ENCODE measurements at regions not wholly inside any gene's neighbourhood (a gene's known extent, or its start where the extent isn't known, plus 50 kb on each side); places are given as distances from the start of the nearest gene placed in this dataset.

DNA sequence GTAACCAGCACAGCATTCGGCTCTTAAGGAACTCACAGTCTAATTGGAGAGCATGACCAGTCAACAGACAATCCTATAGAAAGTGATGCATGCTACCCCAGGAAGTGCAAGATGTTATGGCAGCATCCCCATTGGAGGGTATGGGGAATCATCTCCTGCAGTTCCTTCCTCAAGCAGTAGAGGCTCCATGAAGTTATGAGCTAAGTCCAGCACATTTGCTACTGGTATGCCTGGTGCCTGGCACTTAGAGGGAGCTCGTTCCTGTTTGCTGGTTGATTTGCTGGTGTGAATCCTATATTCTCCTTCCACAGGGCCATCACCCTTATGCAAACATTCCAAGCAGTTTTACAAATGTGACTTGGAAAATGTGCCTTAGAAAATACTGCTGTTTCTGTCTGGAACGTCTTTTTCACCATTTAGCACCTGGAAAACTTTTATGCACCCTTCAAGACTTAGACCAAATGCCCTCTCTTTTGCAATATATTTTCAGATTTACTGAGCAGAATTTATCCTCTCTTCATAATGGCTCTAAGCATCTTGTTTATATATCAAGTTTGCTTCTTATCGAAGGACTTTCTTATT, 136.1 kb upstream of the WSCD2 start:
- H3K4me3 ChIP-seq (replicated peaks; ENCODE audit: low read depth, low read length) = no peak overlapping the region
- DNase-seq (ENCODE audit: extremely low read depth, low read depth) = peak; percentile 7
- TF ChIP-seq, protein P1, sequence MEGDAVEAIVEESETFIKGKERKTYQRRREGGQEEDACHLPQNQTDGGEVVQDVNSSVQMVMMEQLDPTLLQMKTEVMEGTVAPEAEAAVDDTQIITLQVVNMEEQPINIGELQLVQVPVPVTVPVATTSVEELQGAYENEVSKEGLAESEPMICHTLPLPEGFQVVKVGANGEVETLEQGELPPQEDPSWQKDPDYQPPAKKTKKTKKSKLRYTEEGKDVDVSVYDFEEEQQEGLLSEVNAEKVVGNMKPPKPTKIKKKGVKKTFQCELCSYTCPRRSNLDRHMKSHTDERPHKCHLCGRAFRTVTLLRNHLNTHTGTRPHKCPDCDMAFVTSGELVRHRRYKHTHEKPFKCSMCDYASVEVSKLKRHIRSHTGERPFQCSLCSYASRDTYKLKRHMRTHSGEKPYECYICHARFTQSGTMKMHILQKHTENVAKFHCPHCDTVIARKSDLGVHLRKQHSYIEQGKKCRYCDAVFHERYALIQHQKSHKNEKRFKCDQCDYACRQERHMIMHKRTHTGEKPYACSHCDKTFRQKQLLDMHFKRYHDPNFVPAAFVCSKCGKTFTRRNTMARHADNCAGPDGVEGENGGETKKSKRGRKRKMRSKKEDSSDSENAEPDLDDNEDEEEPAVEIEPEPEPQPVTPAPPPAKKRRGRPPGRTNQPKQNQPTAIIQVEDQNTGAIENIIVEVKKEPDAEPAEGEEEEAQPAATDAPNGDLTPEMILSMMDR (IDR thresholded peaks at IDR 0.05; ENCODE audit: low read depth, low read length, missing control alignments) = peak; percentile 30

DNA sequence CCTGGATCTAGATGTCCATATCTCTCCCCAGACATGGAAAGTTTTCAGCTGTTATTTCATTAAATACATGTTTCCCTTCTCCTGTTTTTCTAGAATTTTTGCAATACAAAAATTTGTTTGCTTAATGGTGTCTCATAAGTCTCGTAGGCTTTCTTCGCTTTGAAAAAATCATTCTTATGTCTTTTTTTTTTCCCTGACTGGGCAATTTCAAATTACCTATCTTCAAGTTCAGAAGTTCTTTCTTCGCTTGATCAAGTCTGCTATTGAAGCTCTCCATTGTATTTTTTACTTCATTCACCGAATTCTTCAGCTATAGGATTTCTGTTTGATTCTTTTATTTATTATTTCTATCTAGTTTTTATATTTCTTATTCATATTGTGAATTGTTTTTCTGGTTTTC, 130.2 kb upstream of the WSCD2 start:
- TF ChIP-seq, protein P1 (IDR thresholded peaks at IDR 0.05; ENCODE audit: low read depth, low read length, missing control alignments) = no peak
- no peak overlapping the region for H3K4me3 ChIP-seq (replicated peaks; ENCODE audit: low read depth, low read length)
- DNase-seq (ENCODE audit: extremely low read depth, low read depth) = no peak

DNA sequence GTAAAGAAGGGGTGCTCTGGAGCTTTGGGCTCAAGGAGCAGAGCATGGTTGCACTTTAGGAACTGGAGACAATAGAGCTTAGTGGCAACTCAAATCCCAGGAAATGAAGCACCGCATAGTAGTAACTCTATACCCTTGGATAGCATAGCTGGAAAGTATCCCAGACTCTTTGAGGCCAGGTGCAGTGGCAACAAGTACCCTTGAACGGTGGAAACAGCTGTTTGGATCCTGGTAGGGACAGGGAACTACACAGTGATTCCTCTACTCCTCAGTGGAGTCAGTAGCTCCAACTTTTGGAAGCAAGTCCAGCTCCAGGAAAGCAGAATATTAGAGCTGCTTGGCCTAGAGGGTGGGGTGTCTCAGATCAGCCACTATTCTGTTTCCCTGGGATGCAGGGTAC, 129.0 kb upstream of the WSCD2 start:
- TF ChIP-seq, protein P1 (IDR thresholded peaks at IDR 0.05; ENCODE audit: low read depth, low read length, missing control alignments) = no peak
- H3K4me3 ChIP-seq (replicated peaks; ENCODE audit: low read depth, low read length) = no peak overlapping the region
- DNase-seq (ENCODE audit: extremely low read depth, low read depth) = no peak

DNA sequence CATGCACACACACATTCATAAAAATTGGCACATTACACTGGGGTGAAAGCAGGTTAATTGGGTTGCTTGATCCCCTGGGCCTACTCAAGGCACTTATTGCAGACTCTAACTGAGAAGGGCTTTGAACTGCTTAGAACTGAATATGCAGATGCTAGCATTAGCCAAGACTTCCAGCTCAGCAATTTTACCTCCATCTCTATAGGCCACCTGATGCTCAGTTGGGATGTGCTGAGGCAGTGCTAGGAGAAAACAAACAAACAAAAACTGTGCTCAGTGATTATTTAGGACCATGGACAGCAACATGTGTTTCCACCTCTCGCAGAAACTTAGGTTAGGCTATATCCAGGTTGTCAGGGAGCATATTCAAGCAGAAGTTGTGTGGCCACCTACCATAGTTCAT, 124.8 kb upstream of the WSCD2 start:
- TF ChIP-seq, protein P1 (IDR thresholded peaks at IDR 0.05; ENCODE audit: low read depth, low read length, missing control alignments) = no peak
- DNase-seq (ENCODE audit: extremely low read depth, low read depth) = no peak
- no peak overlapping the region for H3K4me3 ChIP-seq (replicated peaks; ENCODE audit: low read depth, low read length)

DNA sequence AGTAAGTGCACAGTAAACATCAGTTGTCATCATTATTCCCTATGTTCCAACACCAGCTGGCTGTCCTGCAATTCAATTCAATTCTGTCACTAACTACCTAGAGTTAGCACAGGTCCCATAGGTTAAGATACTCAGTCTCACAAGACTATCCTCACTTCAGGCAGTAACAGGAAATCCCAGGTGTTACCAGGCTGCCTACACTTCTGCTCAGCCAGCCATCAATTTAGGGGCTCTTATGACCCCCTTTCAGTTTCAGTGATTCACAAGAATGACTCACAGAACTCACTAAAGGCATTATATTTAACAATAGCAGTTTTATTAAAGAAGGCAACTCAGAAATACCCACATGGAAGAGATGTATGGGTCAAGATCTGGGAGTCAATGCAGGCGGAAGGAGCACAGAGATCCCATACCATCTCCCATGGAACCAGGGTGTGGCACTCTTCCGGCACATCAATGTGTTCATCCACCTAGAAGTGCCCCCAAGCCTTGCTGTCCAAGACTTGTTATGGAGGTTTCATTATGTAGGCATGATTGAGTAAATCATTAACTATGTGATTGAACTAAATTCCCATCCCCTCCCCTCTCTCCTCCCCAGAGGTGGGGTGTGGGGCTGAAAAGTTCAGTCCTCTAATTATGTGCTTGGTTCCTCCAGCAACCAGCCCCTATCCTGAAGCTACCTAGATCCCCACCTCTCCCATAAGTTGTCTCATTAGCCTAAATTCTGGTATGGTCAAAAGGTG, 120.8 kb upstream of the WSCD2 start:
- no peak for DNase-seq (ENCODE audit: extremely low read depth, low read depth)
- TF ChIP-seq, protein P1 (IDR thresholded peaks at IDR 0.05; ENCODE audit: low read depth, low read length, missing control alignments) = no peak
- no peak overlapping the region for H3K4me3 ChIP-seq (replicated peaks; ENCODE audit: low read depth, low read length)

DNA sequence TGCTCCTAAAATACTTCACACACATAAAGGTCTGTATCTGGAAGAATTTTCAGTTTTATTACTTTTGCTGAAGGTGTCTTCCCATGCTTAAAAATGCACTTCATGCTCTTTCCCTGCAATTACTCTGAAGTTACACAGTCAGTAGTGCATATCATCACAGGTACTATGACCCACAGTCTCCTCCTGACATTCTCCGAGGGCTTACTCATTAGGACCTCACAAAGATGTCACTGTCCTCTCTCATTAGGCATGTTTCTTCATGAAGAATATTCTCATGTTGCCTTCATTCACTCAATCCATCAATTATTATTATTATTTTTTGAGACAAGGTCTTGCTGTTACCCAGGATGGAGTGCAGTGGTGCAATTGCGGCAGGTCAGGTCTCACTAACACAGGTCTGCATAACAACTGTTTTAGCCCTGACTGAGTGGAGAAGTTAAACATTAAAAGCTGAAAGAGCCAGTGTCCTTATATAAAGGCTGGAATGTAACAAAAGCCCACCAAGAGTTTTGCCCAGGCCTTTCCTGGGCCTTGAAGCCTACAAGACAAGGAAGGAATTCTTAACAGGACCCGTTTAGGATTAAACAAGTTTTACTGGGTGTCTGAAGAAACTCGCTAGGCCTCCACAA, 119.5 kb upstream of the WSCD2 start:
- no peak overlapping the region for H3K4me3 ChIP-seq (replicated peaks; ENCODE audit: low read depth, low read length)
- no peak for DNase-seq (ENCODE audit: extremely low read depth, low read depth)
- TF ChIP-seq, protein P1 (IDR thresholded peaks at IDR 0.05; ENCODE audit: low read depth, low read length, missing control alignments) = no peak

Measured in HFF-Myc (cell line).